Body of pancreas (tissue), 4 donors: ENCODE measurements at regions not wholly inside any gene's neighbourhood (a gene's known extent, or its start where the extent isn't known, plus 50 kb on each side); places are given as distances from the start of the nearest gene placed in this dataset.

Experiments used
- ATAC-seq: fragments of 150-250 bp; one replicate; pipeline ENCODE4 v1.9.1; 2016
- DNase-seq, 4 donors: peaks; one replicate each; pipeline ENCODE4 v3.0.0-alpha.2; 2019
- H3K27ac ChIP-seq, 4 donors: fragments of 200-600 bp; sonication (generic); 1 replicate in 3 of 4; 2 replicates in 1 of 4; pipeline versions ENCODE4 v1.5.1 to v1.6.1; 2016 to 2019; ENCODE audit warnings: mild to moderate bottlenecking in 1 of 4, mixed read lengths in 1 of 4, moderate library complexity in 1 of 4
- H3K27me3 ChIP-seq, 2 donors: fragments of 200-600 bp; sonication (generic); one replicate each; pipeline ENCODE4 v1.6.0; 2016; ENCODE audit warnings: mild to moderate bottlenecking in 1 of 2
- H3K36me3 ChIP-seq, 2 donors: fragments of 200-600 bp; sonication (generic); replicated peaks in 1 of 2; 2 replicates each; pipeline ENCODE4 v1.5.1; 2016; ENCODE audit warnings: low read depth in 2 of 2; ENCODE audit not compliant: insufficient read depth in 1 of 2
- H3K4me1 ChIP-seq: fragments of 200-600 bp; sonication (generic); one replicate; pipeline ENCODE4 v1.6.0; 2016
- H3K4me3 ChIP-seq, 2 donors: fragments of 200-600 bp; sonication (generic); 1 replicate in 1 of 2; 2 replicates in 1 of 2; pipeline ENCODE4 v1.5.1; 2016 to 2019
- H3K9me3 ChIP-seq, 3 donors: fragments of 200-600 bp; sonication (generic); 1 replicate in 2 of 3; 2 replicates in 1 of 3; pipeline ENCODE4 v1.5.1; 2016
- CTCF ChIP-seq, 7 experiments: fragments of 450-650 bp in 4 of 7; fragments of 200-600 bp in 3 of 7; sonication (generic) in 3 of 7; IDR thresholded peaks; one replicate each; pipeline ENCODE4 v1.5.1; 2016 to 2019; ENCODE audit warnings: antibody characterized with exemption in 7 of 7
- POLR2A ChIP-seq, 3 donors: fragments of 450-650 bp; IDR thresholded peaks; one replicate each; pipeline ENCODE4 v1.6.1; 2016; ENCODE audit warnings: antibody characterized with exemption in 3 of 3, mild to moderate bottlenecking in 2 of 3
- WGBS, 2 donors: methylation state at CpG; one replicate each; pipeline ENCODE4 v1.1.5; 2017; 5-methylcytosine and 5-hydroxymethylcytosine counted together
- intact Hi-C: fragments of 100-400 bp; cut with DNase I; formaldehyde crosslinking; loops from one replicate; pipeline ENCODE4 v1.15.1; 2023

- Histone ChIP-seq H3K36me3 (no peaks in the 10 kb centered on the region), H3K4me1 (no peaks in the 10 kb centered on the region), H3K4me3 (no peak overlapping the region), H3K27me3 (no peaks in the 10 kb centered on the region), H3K9me3 (no peaks in the 10 kb centered on the region), H3K27ac (no peak overlapping the region)
- intact Hi-C loops, result no loop called here
- TF ChIP-seq POLR2A (IDR thresholded peaks at IDR 0.05), result no peak
- TF ChIP-seq CTCF (IDR thresholded peaks at IDR 0.05), result no peak
- DNase-seq (no peak), ATAC-seq (no peak)
- 63 to 67% methylated on average over 4 of the region's 4 CpGs for WGBS, 2 donors
Observed at GRCh38 chr13:72545030-72545719, 182.3 kb downstream of the MZT1 start.

- intact Hi-C loops, result no loop called here
- no peaks in the 10 kb centered on the region for H3K9me3 ChIP-seq
- H3K27me3 ChIP-seq, result no peaks in the 10 kb centered on the region
- ATAC-seq (no peak), DNase-seq (no peak)
- no peaks in the 10 kb centered on the region for H3K4me1 ChIP-seq
- no peaks in the 10 kb centered on the region for H3K36me3 ChIP-seq
- no peak for TF ChIP-seq CTCF (IDR thresholded peaks at IDR 0.05)
- TF ChIP-seq POLR2A (IDR thresholded peaks at IDR 0.05), result no peak
- no peak overlapping the region for H3K4me3 ChIP-seq
- no peak overlapping the region for H3K27ac ChIP-seq
- 67 to 76% methylated on average over 2 of the region's 2 CpGs for WGBS, 2 donors
Observed at GRCh38 chr13:72544042-72544441, 183.4 kb downstream of the MZT1 start.

GRCh38 chr13:72542241-72542640 lies 185.2 kb downstream of the MZT1 start:
- no peaks in the 10 kb centered on the region for H3K36me3 ChIP-seq
- ATAC-seq (no peak), DNase-seq (no peak)
- H3K9me3 ChIP-seq, result no peaks in the 10 kb centered on the region
- H3K4me1 ChIP-seq, result peaks cover 6% of the 10 kb centered on the region
- WGBS, 2 donors, result 81 to 84% methylated on average over 3 of the region's 3 CpGs
- H3K27me3 ChIP-seq, result no peaks in the 10 kb centered on the region
- H3K27ac ChIP-seq, result no peak overlapping the region
- no peak for TF ChIP-seq CTCF (IDR thresholded peaks at IDR 0.05)
- intact Hi-C loops, result no loop called here
- no peak overlapping the region for H3K4me3 ChIP-seq

GRCh38 chr13:72541674-72542073 lies 185.8 kb downstream of the MZT1 start:
- no peaks in the 10 kb centered on the region for H3K27me3 ChIP-seq
- no peaks in the 10 kb centered on the region for H3K36me3 ChIP-seq
- H3K4me1 ChIP-seq, result peaks cover 11% of the 10 kb centered on the region
- intact Hi-C loops, result no loop called here
- no peak overlapping the region for H3K27ac ChIP-seq
- H3K4me3 ChIP-seq, result no peak overlapping the region
- no peak for ATAC-seq
- WGBS, 2 donors, result 85% methylated on average over 6 of the region's 6 CpGs
- H3K9me3 ChIP-seq, result no peaks in the 10 kb centered on the region
- TF ChIP-seq POLR2A (IDR thresholded peaks at IDR 0.05), result no peak
- TF ChIP-seq CTCF (IDR thresholded peaks at IDR 0.05), result no peak
- no peak for DNase-seq

DNA sequence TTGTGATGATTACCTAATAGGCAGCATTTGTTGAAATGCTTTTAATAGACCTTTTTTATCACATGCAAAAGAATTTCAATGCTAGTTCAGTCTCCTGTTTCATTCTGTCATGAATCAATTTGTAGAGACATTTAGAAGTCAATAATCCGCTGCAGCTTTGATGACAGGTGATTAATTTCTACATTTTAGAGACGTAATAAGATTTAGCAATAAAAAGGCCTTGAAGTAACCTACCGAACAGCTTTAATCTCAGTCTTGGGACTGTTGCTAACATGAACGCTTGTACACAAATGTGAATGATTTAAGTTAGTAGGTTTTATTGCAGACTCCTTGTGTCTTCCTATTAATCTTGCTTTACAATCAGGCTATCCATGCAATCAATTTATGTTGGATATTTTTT lies 186.5 kb downstream of the MZT1 start:
- WGBS, 2 donors, result 67 to 70% methylated on average over 4 of the region's 4 CpGs
- intact Hi-C loops, result no loop called here
- H3K9me3 ChIP-seq, result no peaks in the 10 kb centered on the region
- no peak for ATAC-seq
- peaks cover 15% of the 10 kb centered on the region for H3K4me1 ChIP-seq
- no peaks in the 10 kb centered on the region for H3K36me3 ChIP-seq
- no peak for DNase-seq
- no peak for TF ChIP-seq POLR2A (IDR thresholded peaks at IDR 0.05)
- TF ChIP-seq CTCF (IDR thresholded peaks at IDR 0.05), result no peak
- H3K27me3 ChIP-seq, result no peaks in the 10 kb centered on the region
- H3K27ac ChIP-seq, result no peak overlapping the region
- no peak overlapping the region for H3K4me3 ChIP-seq
